SK-N-SH (cell line): ENCODE measurements at regions not wholly inside any gene's neighbourhood (a gene's known extent, or its start where the extent isn't known, plus 50 kb on each side); places are given as distances from the start of the nearest gene placed in this dataset.

Experiments used
- CTCF ChIA-PET: fragments of 300-600, 350-600 bp; formaldehyde crosslinking; extraction: SDS; loops from one replicate; lab custom pipeline; 2021; lab: Yijun Ruan, JAX
- POLR2A ChIA-PET: fragments of 350-600 bp; sonication (Branson Sonifier 250); formaldehyde crosslinking; extraction: SDS; loops from one replicate; lab custom pipeline; 2020; ENCODE audit warnings: antibody characterized with exemption, inconsistent platforms; lab: Yijun Ruan, JAX
- DNase-seq: peaks from one replicate; pipeline ENCODE4 v3.0.0; 2012
- H2AFZ ChIP-seq: fragments of 200-600 bp; sonication (generic); 2 replicates; pipeline ENCODE4 v1.8.1; 2016; ENCODE audit warnings: antibody characterized with exemption, mild to moderate bottlenecking, low read depth
- H3F3A ChIP-seq: fragments of 200-600 bp; sonication (generic); replicated peaks from 2 replicates; pipeline ENCODE3; 2016; ENCODE audit warnings: antibody characterized with exemption, mild to moderate bottlenecking; ENCODE audit not compliant: insufficient read depth
- H3K27ac ChIP-seq, 2 experiments: fragments of 200-500 bp in 1 of 2; fragments of 200-600 bp in 1 of 2; sonication (Bioruptor generic) in 1 of 2; sonication (generic), shearing (Covaris generic) in 1 of 2; 2 replicates each; pipeline versions ENCODE4 v1.5.1 to v1.6.1; 2014 to 2016; ENCODE audit warnings: low read depth in 2 of 2, inconsistent platforms in 1 of 2, low read length in 1 of 2, mild to moderate bottlenecking in 1 of 2, mixed read lengths in 1 of 2
- H3K27me3 ChIP-seq: fragments of 200-600 bp; sonication (generic), shearing (Covaris generic); 2 replicates; pipeline ENCODE4 v1.6.1; 2016; ENCODE audit warnings: mixed run types; ENCODE audit not compliant: insufficient read depth
- H3K36me3 ChIP-seq, 2 experiments: fragments of 200-500 bp in 1 of 2; fragments of 200-600 bp in 1 of 2; sonication (Bioruptor generic) in 1 of 2; sonication (generic) in 1 of 2; replicated peaks in 1 of 2; 2 replicates each; pipeline versions ENCODE3 to v1.5.1; 2014 to 2016; ENCODE audit warnings: low read length in 1 of 2, mild to moderate bottlenecking in 1 of 2; ENCODE audit not compliant: insufficient read depth in 2 of 2, control insufficient read depth in 1 of 2
- H3K4me1 ChIP-seq, 2 experiments: fragments of 200-500 bp in 1 of 2; fragments of 200-600 bp in 1 of 2; sonication (Bioruptor generic) in 1 of 2; sonication (generic), shearing (Covaris generic) in 1 of 2; 2 replicates each; pipeline versions ENCODE4 v1.5.1 to v1.6.1; 2014 to 2016; ENCODE audit warnings: low read depth in 1 of 2, low read length in 1 of 2, mixed run types in 1 of 2; ENCODE audit not compliant: insufficient read depth in 2 of 2, control insufficient read depth in 1 of 2
- H3K4me2 ChIP-seq: fragments of 200-600 bp; sonication (generic), shearing (Covaris generic); 2 replicates; pipeline ENCODE4 v1.6.1; 2017; ENCODE audit warnings: mixed run types
- H3K4me3 ChIP-seq, 2 experiments: fragments of 200-500 bp in 1 of 2; fragments of 200-600 bp in 1 of 2; sonication (Bioruptor generic) in 1 of 2; sonication (generic), shearing (Covaris generic) in 1 of 2; 2 replicates each; pipeline versions ENCODE4 v1.5.1 to v1.8.1; 2014 to 2016; ENCODE audit warnings: low read depth in 2 of 2, inconsistent platforms in 1 of 2, low read length in 1 of 2, mild to moderate bottlenecking in 1 of 2, mixed read lengths in 1 of 2, moderate library complexity in 1 of 2
- H3K79me2 ChIP-seq: fragments of 200-600 bp; sonication (generic); 2 replicates; pipeline ENCODE4 v1.8.1; 2017; ENCODE audit warnings: mild to moderate bottlenecking; ENCODE audit not compliant: insufficient read depth
- H3K9ac ChIP-seq: fragments of 200-600 bp; sonication (generic); 2 replicates; pipeline ENCODE4 v1.6.1; 2017; ENCODE audit warnings: mixed run types
- H3K9me2 ChIP-seq: fragments of 200-600 bp; sonication (generic); 2 replicates; pipeline ENCODE4 v1.6.1; 2017; ENCODE audit warnings: mixed run types
- H3K9me3 ChIP-seq: fragments of 200-600 bp; sonication (generic); 2 replicates; pipeline ENCODE4 v1.6.1; 2017; ENCODE audit warnings: mixed run types, mild to moderate bottlenecking, moderate library complexity
- H4K20me1 ChIP-seq: fragments of 200-600 bp; sonication (generic); 2 replicates; pipeline ENCODE4 v1.6.1; 2017; ENCODE audit warnings: mild to moderate bottlenecking, mixed run types; ENCODE audit not compliant: insufficient read depth
- CHD2 ChIP-seq: fragments of 150-350 bp; IDR thresholded peaks from 2 replicates; pipeline ENCODE4 v1.6.1; 2018; ENCODE audit warnings: low read length; ENCODE audit not compliant: partially characterized antibody
- FOSL2 ChIP-seq: IDR thresholded peaks from 2 replicates; pipeline ENCODE4 v1.4.0; 2012; ENCODE audit warnings: low read depth, mild to moderate bottlenecking, moderate library complexity, borderline replicate concordance
- FOXJ3 ChIP-seq: sonication (generic); formaldehyde crosslinking; IDR thresholded peaks from 2 replicates; pipeline ENCODE4 v1.5.1; 2020; ENCODE audit warnings: mild to moderate bottlenecking, missing genetic modification reagents
- FOXM1 ChIP-seq: IDR thresholded peaks from 2 replicates; pipeline ENCODE4 v1.4.0; 2012; ENCODE audit warnings: low read depth, mild to moderate bottlenecking
- GATA2 ChIP-seq: sonication (generic); formaldehyde crosslinking; IDR thresholded peaks from 2 replicates; pipeline ENCODE4 v1.5.0; 2020; ENCODE audit warnings: mild to moderate bottlenecking, missing genetic modification reagents
- MEF2A ChIP-seq: IDR thresholded peaks from 2 replicates; pipeline ENCODE4 v1.4.0; 2012; ENCODE audit warnings: low read depth, borderline replicate concordance
- NFIC ChIP-seq: IDR thresholded peaks from 2 replicates; pipeline ENCODE4 v1.4.0; 2012; ENCODE audit warnings: borderline replicate concordance
- POLR2AphosphoS5 ChIP-seq: IDR thresholded peaks from 2 replicates; pipeline ENCODE4 v1.6.1; 2012; ENCODE audit warnings: low read depth, low read length
- RAD21 ChIP-seq: IDR thresholded peaks from 2 replicates; pipeline ENCODE4 v1.6.1; 2012; ENCODE audit warnings: mild to moderate bottlenecking, low read length
- RCOR1 ChIP-seq: fragments of 150-350 bp; IDR thresholded peaks from 2 replicates; pipeline ENCODE4 v1.6.1; 2017; ENCODE audit warnings: antibody characterized with exemption, low read length
- RFX5 ChIP-seq: IDR thresholded peaks from 2 replicates; pipeline ENCODE4 v1.6.1; 2012; ENCODE audit warnings: mild to moderate bottlenecking, improper control_type of control experiment, low read length
- SIN3A ChIP-seq: IDR thresholded peaks from 2 replicates; pipeline ENCODE4 v1.6.1; 2012; ENCODE audit warnings: low read depth, mild to moderate bottlenecking, low read length, moderate library complexity, borderline replicate concordance
- SMC3 ChIP-seq: IDR thresholded peaks from 2 replicates; pipeline ENCODE4 v1.6.1; 2012; ENCODE audit warnings: low read depth, low read length, improper control_type of control experiment
- TEAD4 ChIP-seq: IDR thresholded peaks from 2 replicates; pipeline ENCODE4 v1.4.0; 2012; ENCODE audit warnings: mild to moderate bottlenecking, borderline replicate concordance; ENCODE audit not compliant: insufficient read depth
- YY1 ChIP-seq: IDR thresholded peaks from 2 replicates; pipeline ENCODE4 v1.4.0; 2012; ENCODE audit warnings: low read depth, mild to moderate bottlenecking
- WGBS: methylation state at CpG from one replicate; pipeline ENCODE4 v1.1.6; 2017; ENCODE audit warnings: low lambda C conversion rate; 5-methylcytosine and 5-hydroxymethylcytosine counted together
- TF ChIP-seq, protein P1 (sequence below): IDR thresholded peaks from 2 replicates; pipeline ENCODE4 v1.6.1; 2012; ENCODE audit warnings: mild to moderate bottlenecking, low read depth, low read length, moderate library complexity
- TF ChIP-seq, protein P2 (sequence below): IDR thresholded peaks from 2 replicates; pipeline ENCODE4 v1.4.0; 2012; ENCODE audit warnings: low read depth, borderline replicate concordance
- TF ChIP-seq, protein P3 (sequence below): fragments of 200-600 bp; sonication (generic); IDR thresholded peaks from 2 replicates; pipeline ENCODE4 v1.6.1; 2017; ENCODE audit warnings: antibody characterized with exemption, mild to moderate bottlenecking, moderate library complexity
- TF ChIP-seq, protein P4 (sequence below): IDR thresholded peaks from 2 replicates; pipeline ENCODE4 v1.4.0; 2012; ENCODE audit warnings: low read depth
- TF ChIP-seq, protein P5 (sequence below): IDR thresholded peaks from 2 replicates; pipeline ENCODE4; 2012
- TF ChIP-seq, protein P6 (sequence below): fragments of 150-350 bp; IDR thresholded peaks from 2 replicates; pipeline ENCODE4 v1.6.1; 2017; ENCODE audit warnings: antibody characterized with exemption, low read length, low read depth, borderline replicate concordance

DNA sequence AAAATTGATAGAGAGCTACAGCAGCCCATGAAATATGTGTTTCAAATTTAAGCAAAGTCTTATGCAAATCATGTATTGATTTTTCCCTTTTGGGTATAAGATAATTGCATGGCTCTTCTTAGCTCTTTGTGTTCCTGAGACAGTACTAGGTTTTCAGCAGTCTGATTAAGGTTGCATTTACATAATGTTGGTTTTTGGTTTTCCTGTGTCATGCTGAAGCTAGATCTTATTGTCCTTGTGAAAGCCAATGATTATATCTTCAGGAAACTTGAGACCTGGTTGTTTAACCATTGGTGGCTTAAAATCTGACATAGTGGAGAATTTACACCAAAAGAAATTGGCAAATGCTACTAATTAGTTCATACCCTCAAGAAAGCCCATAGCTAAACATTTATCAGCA is 392.6 kb downstream of the ZPLD1 start:
- H3K79me2 ChIP-seq, result no peaks in the 10 kb centered on the region
- no peaks in the 10 kb centered on the region for H3K9me2 ChIP-seq
- no peak overlapping the region for H3K4me3 ChIP-seq
- H3K4me2 ChIP-seq, result no peak overlapping the region
- ChIA-PET CTCF (no interaction called here), POLR2A (no interaction called here)
- DNase-seq, result no peak
- no peak for TF ChIP-seq RAD21
- TF ChIP-seq, protein P1, sequence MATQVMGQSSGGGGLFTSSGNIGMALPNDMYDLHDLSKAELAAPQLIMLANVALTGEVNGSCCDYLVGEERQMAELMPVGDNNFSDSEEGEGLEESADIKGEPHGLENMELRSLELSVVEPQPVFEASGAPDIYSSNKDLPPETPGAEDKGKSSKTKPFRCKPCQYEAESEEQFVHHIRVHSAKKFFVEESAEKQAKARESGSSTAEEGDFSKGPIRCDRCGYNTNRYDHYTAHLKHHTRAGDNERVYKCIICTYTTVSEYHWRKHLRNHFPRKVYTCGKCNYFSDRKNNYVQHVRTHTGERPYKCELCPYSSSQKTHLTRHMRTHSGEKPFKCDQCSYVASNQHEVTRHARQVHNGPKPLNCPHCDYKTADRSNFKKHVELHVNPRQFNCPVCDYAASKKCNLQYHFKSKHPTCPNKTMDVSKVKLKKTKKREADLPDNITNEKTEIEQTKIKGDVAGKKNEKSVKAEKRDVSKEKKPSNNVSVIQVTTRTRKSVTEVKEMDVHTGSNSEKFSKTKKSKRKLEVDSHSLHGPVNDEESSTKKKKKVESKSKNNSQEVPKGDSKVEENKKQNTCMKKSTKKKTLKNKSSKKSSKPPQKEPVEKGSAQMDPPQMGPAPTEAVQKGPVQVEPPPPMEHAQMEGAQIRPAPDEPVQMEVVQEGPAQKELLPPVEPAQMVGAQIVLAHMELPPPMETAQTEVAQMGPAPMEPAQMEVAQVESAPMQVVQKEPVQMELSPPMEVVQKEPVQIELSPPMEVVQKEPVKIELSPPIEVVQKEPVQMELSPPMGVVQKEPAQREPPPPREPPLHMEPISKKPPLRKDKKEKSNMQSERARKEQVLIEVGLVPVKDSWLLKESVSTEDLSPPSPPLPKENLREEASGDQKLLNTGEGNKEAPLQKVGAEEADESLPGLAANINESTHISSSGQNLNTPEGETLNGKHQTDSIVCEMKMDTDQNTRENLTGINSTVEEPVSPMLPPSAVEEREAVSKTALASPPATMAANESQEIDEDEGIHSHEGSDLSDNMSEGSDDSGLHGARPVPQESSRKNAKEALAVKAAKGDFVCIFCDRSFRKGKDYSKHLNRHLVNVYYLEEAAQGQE, result no peak
- TF ChIP-seq FOXJ3, result no peak
- no peak for TF ChIP-seq GATA2 (CRISPR knock-in tag)
- H3K9me3 ChIP-seq, result no peaks in the 10 kb centered on the region
- no peaks in the 10 kb centered on the region for H3K27me3 ChIP-seq
- no peaks in the 10 kb centered on the region for H3F3A ChIP-seq
- H4K20me1 ChIP-seq, result no peaks in the 10 kb centered on the region
- no peaks in the 10 kb centered on the region for H3K36me3 ChIP-seq
- no peak overlapping the region for H3K27ac ChIP-seq
- H3K4me1 ChIP-seq, result no peaks in the 10 kb centered on the region
- H2AFZ ChIP-seq, result no peak overlapping the region
- no peak overlapping the region for H3K9ac ChIP-seq

DNA sequence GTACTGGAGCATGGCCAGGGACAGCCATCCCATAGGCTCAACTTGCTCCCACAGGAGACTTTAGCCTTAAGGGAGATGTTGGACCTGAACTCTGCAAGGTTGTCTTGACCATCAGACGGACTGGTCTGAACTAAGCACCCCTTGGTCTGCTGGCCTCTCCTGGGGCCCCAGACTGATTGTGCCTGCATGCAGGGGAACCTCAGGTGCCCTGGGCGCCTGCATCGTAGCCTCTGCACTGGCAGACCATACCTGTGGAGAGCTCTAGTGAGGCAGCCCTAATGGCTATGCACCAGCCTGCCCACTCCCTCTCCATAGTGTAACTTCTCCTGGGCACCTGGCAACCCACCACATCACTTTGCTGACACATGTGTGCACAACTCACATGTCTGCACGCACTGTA is 395.6 kb downstream of the ZPLD1 start:
- DNase-seq, result no peak
- WGBS, result 55% methylated on average over 1 of the region's 4 CpGs
- H3K9me2 ChIP-seq, result no peaks in the 10 kb centered on the region
- no peaks in the 10 kb centered on the region for H3K9me3 ChIP-seq
- H3K4me1 ChIP-seq, result no peaks in the 10 kb centered on the region
- ChIA-PET CTCF (no interaction called here), POLR2A (no interaction called here)
- no peak overlapping the region for H3K9ac ChIP-seq
- no peak overlapping the region for H3K4me3 ChIP-seq
- no peaks in the 10 kb centered on the region for H3K27me3 ChIP-seq
- H2AFZ ChIP-seq, result no peak overlapping the region
- H3K79me2 ChIP-seq, result no peaks in the 10 kb centered on the region
- H3K27ac ChIP-seq, result no peak overlapping the region
- TF ChIP-seq, protein P2, sequence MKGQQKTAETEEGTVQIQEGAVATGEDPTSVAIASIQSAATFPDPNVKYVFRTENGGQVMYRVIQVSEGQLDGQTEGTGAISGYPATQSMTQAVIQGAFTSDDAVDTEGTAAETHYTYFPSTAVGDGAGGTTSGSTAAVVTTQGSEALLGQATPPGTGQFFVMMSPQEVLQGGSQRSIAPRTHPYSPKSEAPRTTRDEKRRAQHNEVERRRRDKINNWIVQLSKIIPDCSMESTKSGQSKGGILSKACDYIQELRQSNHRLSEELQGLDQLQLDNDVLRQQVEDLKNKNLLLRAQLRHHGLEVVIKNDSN, result no peak
- TF ChIP-seq, protein P3, sequence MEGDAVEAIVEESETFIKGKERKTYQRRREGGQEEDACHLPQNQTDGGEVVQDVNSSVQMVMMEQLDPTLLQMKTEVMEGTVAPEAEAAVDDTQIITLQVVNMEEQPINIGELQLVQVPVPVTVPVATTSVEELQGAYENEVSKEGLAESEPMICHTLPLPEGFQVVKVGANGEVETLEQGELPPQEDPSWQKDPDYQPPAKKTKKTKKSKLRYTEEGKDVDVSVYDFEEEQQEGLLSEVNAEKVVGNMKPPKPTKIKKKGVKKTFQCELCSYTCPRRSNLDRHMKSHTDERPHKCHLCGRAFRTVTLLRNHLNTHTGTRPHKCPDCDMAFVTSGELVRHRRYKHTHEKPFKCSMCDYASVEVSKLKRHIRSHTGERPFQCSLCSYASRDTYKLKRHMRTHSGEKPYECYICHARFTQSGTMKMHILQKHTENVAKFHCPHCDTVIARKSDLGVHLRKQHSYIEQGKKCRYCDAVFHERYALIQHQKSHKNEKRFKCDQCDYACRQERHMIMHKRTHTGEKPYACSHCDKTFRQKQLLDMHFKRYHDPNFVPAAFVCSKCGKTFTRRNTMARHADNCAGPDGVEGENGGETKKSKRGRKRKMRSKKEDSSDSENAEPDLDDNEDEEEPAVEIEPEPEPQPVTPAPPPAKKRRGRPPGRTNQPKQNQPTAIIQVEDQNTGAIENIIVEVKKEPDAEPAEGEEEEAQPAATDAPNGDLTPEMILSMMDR, result no peak
- TF ChIP-seq YY1 (no peak), RCOR1 (no peak), FOXM1 (no peak), RFX5 (no peak), CHD2 (no peak), RAD21 (no peak), MEF2A (no peak), NFIC (no peak), POLR2AphosphoS5 (no peak), TEAD4 (no peak), SIN3A (no peak), SMC3 (no peak), FOSL2 (no peak)
- TF ChIP-seq, protein P4, sequence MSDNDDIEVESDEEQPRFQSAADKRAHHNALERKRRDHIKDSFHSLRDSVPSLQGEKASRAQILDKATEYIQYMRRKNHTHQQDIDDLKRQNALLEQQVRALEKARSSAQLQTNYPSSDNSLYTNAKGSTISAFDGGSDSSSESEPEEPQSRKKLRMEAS, result no peak
- TF ChIP-seq, protein P5, sequence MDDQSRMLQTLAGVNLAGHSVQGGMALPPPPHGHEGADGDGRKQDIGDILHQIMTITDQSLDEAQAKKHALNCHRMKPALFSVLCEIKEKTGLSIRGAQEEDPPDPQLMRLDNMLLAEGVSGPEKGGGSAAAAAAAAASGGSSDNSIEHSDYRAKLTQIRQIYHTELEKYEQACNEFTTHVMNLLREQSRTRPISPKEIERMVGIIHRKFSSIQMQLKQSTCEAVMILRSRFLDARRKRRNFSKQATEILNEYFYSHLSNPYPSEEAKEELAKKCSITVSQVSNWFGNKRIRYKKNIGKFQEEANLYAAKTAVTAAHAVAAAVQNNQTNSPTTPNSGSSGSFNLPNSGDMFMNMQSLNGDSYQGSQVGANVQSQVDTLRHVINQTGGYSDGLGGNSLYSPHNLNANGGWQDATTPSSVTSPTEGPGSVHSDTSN, result no peak
- TF ChIP-seq, protein P6, sequence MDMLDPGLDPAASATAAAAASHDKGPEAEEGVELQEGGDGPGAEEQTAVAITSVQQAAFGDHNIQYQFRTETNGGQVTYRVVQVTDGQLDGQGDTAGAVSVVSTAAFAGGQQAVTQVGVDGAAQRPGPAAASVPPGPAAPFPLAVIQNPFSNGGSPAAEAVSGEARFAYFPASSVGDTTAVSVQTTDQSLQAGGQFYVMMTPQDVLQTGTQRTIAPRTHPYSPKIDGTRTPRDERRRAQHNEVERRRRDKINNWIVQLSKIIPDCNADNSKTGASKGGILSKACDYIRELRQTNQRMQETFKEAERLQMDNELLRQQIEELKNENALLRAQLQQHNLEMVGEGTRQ, result no peak
- H3K36me3 ChIP-seq, result no peaks in the 10 kb centered on the region
- H3F3A ChIP-seq, result no peaks in the 10 kb centered on the region
- H4K20me1 ChIP-seq, result no peaks in the 10 kb centered on the region
- H3K4me2 ChIP-seq, result no peak overlapping the region
